Tibial nerve (tissue), 4 donors: ENCODE measurements at regions not wholly inside any gene's neighbourhood (a gene's known extent, or its start where the extent isn't known, plus 50 kb on each side); places are given as distances from the start of the nearest gene placed in this dataset.

Source experiments
- DNase-seq, 2 donors: peaks; one replicate each; pipeline ENCODE4 v3.0.0-alpha.2; 2019; ENCODE audit warnings: low spot score in 2 of 2
- H3K27ac ChIP-seq, 4 donors: fragments of 200-600 bp; sonication (generic) in 3 of 4; one replicate each; pipeline ENCODE4 v1.5.1; 2017 to 2019; ENCODE audit warnings: mild to moderate bottlenecking in 1 of 4
- H3K27me3 ChIP-seq, 2 donors: fragments of 200-600 bp; sonication (generic) in 1 of 2; one replicate each; pipeline versions ENCODE4 v1.5.1 to v1.6.0; 2017 to 2019
- H3K36me3 ChIP-seq, 3 donors: fragments of 200-600 bp; sonication (generic); one replicate each; pipeline ENCODE4 v1.5.1; 2018 to 2019
- H3K4me1 ChIP-seq, 4 donors: fragments of 200-600 bp; sonication (generic) in 3 of 4; one replicate each; pipeline ENCODE4 v1.5.1; 2017 to 2019
- H3K4me3 ChIP-seq, 4 donors: fragments of 200-600 bp; sonication (generic) in 3 of 4; one replicate each; pipeline ENCODE4 v1.5.1; 2017 to 2019; ENCODE audit warnings: mild to moderate bottlenecking in 1 of 4, moderate library complexity in 1 of 4
- H3K9me3 ChIP-seq, 4 donors: fragments of 200-600 bp; sonication (generic) in 3 of 4; one replicate each; pipeline ENCODE4 v1.5.1; 2017 to 2019
- EP300 ChIP-seq, 2 donors: sonication (generic); formaldehyde crosslinking; IDR thresholded peaks; one replicate each; pipeline ENCODE4 v1.6.1; 2017; ENCODE audit warnings: antibody characterized with exemption in 2 of 2, mild to moderate bottlenecking in 1 of 2
- POLR2A ChIP-seq, 2 donors: fragments of 450-650 bp; IDR thresholded peaks; one replicate each; pipeline ENCODE4 v1.6.1; 2017; ENCODE audit warnings: antibody characterized with exemption in 2 of 2, mild to moderate bottlenecking in 2 of 2, moderate library complexity in 2 of 2
- WGBS, 2 donors: methylation state at CpG; one replicate each; pipeline ENCODE4 v1.1.5; 2018; 5-methylcytosine and 5-hydroxymethylcytosine counted together
- TF ChIP-seq, protein P1 (sequence below), 5 experiments: fragments of 200-600 bp in 3 of 5; fragments of 450-650 bp in 2 of 5; sonication (generic) in 3 of 5; IDR thresholded peaks; one replicate each; pipeline ENCODE4 v1.5.1; 2016 to 2019; ENCODE audit warnings: antibody characterized with exemption in 5 of 5, mild to moderate bottlenecking in 3 of 5, moderate library complexity in 2 of 5

DNA sequence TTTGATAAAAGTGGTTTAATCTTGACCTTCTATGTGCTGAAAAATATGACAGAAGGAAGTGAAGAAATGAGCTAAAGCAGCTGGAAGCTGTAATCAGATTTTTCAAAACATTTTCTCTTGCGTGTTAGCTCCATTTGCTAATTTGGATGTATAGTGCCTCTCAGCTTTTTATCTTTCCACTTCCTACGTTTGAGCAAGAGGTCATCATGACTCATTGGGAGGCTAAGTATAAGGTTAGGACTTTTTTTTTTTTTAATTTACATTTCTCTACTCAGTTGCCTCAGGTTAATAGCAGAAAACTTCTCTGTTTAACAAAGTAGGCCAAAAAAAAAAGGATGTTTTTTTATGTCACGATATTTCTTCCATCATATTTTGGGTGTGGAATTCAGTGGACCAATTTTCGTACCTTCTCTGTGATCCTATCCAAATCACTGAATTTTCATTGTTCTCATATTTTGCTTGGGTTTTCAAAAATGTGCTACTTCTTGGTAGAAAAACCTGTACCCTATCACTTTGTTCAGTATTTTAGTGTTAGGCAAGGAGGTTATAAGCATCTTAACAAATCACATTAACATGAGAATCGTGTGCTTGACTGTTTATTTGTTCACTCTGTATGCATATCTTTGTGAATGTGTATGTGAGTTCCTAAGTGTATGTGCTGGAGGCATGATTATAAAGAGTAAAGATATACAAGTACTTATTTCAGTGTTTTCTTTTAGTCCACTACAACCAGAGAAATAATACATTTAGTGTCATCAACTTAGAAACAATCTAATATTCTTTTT, 1028.3 kb upstream of the EYS start:
- 52 to 59% methylated on average over 5 of the region's 5 CpGs for WGBS, 2 donors
- no peaks in the 10 kb centered on the region for H3K9me3 ChIP-seq
- no peak for TF ChIP-seq POLR2A (IDR thresholded peaks at IDR 0.05)
- TF ChIP-seq, protein P1, sequence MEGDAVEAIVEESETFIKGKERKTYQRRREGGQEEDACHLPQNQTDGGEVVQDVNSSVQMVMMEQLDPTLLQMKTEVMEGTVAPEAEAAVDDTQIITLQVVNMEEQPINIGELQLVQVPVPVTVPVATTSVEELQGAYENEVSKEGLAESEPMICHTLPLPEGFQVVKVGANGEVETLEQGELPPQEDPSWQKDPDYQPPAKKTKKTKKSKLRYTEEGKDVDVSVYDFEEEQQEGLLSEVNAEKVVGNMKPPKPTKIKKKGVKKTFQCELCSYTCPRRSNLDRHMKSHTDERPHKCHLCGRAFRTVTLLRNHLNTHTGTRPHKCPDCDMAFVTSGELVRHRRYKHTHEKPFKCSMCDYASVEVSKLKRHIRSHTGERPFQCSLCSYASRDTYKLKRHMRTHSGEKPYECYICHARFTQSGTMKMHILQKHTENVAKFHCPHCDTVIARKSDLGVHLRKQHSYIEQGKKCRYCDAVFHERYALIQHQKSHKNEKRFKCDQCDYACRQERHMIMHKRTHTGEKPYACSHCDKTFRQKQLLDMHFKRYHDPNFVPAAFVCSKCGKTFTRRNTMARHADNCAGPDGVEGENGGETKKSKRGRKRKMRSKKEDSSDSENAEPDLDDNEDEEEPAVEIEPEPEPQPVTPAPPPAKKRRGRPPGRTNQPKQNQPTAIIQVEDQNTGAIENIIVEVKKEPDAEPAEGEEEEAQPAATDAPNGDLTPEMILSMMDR (IDR thresholded peaks at IDR 0.05): no peak
- TF ChIP-seq EP300 (IDR thresholded peaks at IDR 0.05): no peak
- H3K4me1 ChIP-seq: no peaks in the 10 kb centered on the region
- no peaks in the 10 kb centered on the region for H3K27me3 ChIP-seq
- no peaks in the 10 kb centered on the region for H3K36me3 ChIP-seq
- H3K27ac ChIP-seq: no peak overlapping the region
- H3K4me3 ChIP-seq: no peak overlapping the region
- no peak for DNase-seq

DNA sequence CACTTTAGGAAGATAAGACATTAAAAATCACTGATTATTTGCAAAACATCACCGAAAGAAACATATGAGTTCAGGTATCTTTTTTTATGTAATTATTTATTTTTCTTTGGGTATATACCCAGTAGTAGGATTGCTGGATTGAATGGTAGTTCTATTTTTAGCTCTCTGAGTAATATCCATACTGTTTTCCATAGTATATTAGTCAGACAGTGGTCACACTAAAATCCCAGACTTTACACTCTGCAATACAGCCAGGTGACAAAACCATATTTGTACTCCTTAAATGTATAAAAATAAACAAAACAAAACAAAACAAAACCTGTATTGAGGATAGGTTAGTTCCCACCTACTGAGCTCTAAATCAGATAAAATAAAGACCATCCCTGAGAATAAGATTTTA, 1024.3 kb upstream of the EYS start:
- Histone ChIP-seq H3K36me3 (no peaks in the 10 kb centered on the region), H3K9me3 (no peaks in the 10 kb centered on the region), H3K27ac (no peak overlapping the region), H3K4me3 (no peak overlapping the region), H3K4me1 (no peaks in the 10 kb centered on the region), H3K27me3 (no peaks in the 10 kb centered on the region)
- 81 to 93% methylated on average over 1 of the region's 1 CpG for WGBS, 2 donors
- TF ChIP-seq POLR2A (IDR thresholded peaks at IDR 0.05) (no peak), EP300 (IDR thresholded peaks at IDR 0.05) (no peak)
- TF ChIP-seq, protein P1 (IDR thresholded peaks at IDR 0.05): no peak
- no peak for DNase-seq

DNA sequence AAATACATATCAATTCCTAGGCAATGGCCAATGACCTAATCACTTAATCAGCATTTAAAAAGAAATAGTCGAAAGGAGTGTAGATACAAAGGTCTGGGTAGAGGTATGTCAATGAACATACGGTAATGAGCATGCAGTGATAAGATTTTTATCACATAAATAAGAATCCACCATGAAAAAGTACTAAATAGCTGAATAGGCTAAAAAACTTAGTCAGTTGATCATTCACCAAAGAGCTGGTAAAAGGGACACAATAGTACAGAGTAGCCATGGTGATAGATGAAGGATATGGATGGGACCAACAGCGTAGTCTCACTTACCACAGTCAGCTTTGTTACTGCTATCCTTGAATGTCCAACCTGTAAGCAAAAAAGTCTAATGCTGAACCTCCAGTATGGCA, 1018.6 kb upstream of the EYS start:
- 89 to 92% methylated on average over 3 of the region's 3 CpGs for WGBS, 2 donors
- TF ChIP-seq, protein P1 (IDR thresholded peaks at IDR 0.05): no peak
- TF ChIP-seq EP300 (IDR thresholded peaks at IDR 0.05) (no peak), POLR2A (IDR thresholded peaks at IDR 0.05) (no peak)
- Histone ChIP-seq H3K27me3 (no peaks in the 10 kb centered on the region), H3K4me1 (no peaks in the 10 kb centered on the region), H3K9me3 (no peaks in the 10 kb centered on the region), H3K4me3 (no peak overlapping the region), H3K36me3 (no peaks in the 10 kb centered on the region), H3K27ac (no peak overlapping the region)
- no peak for DNase-seq

DNA sequence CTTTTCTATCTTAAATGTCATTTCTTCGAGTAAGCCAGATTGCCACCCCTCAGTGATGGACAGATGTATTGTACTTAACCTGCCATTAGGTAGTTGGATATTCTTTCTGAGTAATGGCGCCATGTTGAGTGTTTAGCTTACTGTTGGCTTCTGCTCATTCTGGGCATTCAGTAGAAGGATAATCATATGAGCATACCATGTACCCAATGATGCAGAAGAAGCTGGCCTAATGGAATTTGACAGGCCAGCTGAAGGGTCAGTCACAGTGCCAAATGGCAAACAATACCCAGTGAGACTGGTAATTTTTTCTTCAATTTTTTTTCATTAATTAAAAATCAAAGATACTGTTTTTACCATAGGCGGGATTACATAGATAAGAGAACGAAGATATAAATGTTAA, 1010.8 kb upstream of the EYS start:
- H3K9me3 ChIP-seq: no peaks in the 10 kb centered on the region
- TF ChIP-seq, protein P1 (IDR thresholded peaks at IDR 0.05): no peak
- TF ChIP-seq EP300 (IDR thresholded peaks at IDR 0.05) (no peak), POLR2A (IDR thresholded peaks at IDR 0.05) (no peak)
- 91 to 93% methylated on average over 4 of the region's 4 CpGs for WGBS, 2 donors
- no peak overlapping the region for H3K27ac ChIP-seq
- no peak for DNase-seq
- H3K4me1 ChIP-seq: no peaks in the 10 kb centered on the region
- no peaks in the 10 kb centered on the region for H3K27me3 ChIP-seq
- no peaks in the 10 kb centered on the region for H3K36me3 ChIP-seq
- no peak overlapping the region for H3K4me3 ChIP-seq

DNA sequence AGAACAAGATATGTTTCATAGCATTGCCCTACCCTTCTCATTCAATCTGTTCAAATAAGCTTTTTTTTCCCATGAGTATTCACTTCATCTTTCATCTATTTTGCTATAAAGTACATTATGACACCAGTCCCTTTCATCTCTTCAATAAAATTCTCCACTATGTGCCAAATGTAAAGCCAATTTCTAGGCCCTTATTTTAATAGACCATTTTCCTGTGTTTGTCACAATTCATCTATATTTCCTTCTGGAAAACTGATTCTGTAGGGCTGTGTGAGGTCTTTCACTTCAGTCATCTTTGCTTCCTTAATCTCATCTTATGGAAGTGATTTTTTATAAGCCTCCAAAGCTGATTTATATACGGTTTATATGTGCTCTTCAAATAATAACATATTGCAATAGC, 992.4 kb upstream of the EYS start:
- Histone ChIP-seq H3K27ac (no peak overlapping the region), H3K27me3 (no peaks in the 10 kb centered on the region), H3K4me1 (no peaks in the 10 kb centered on the region), H3K4me3 (no peak overlapping the region), H3K36me3 (no peaks in the 10 kb centered on the region), H3K9me3 (no peaks in the 10 kb centered on the region)
- TF ChIP-seq POLR2A (IDR thresholded peaks at IDR 0.05): no peak
- TF ChIP-seq, protein P1 (IDR thresholded peaks at IDR 0.05): no peak
- no peak for DNase-seq
- 61 to 73% methylated on average over 1 of the region's 1 CpG for WGBS, 2 donors
